NK-92 treated with Interleukin-12 subunit alpha and Interleukin-12 subunit beta, amount 100 ng/mL, for 24 hours (cell line): ENCODE measurements at regions not wholly inside any gene's neighbourhood (a gene's known extent, or its start where the extent isn't known, plus 50 kb on each side); places are given as distances from the start of the nearest gene placed in this dataset.

ENCODE experiments used
- DNase-seq: peaks from one replicate; lab custom pipeline; 2025; lab: John Stamatoyannopoulos, UW

GRCh38 chr6:1118287-1118647, 193.6 kb upstream of the FOXQ1 start:
- DNase-seq: no peak

- DNase-seq: no peak
Measured at GRCh38 chr6:1117530-1118286, 194.2 kb upstream of the FOXQ1 start.

- no peak for DNase-seq
Measured at GRCh38 chr6:1116149-1116548, 195.7 kb upstream of the FOXQ1 start.

GRCh38 chr6:1113916-1114540, 197.9 kb upstream of the FOXQ1 start:
- no peak for DNase-seq

- no peak for DNase-seq
Measured at GRCh38 chr6:1111361-1111760, 200.5 kb upstream of the FOXQ1 start.

- no peak for DNase-seq
Measured at GRCh38 chr6:1110941-1111349, 201.0 kb upstream of the FOXQ1 start.

- no peak for DNase-seq
Measured at GRCh38 chr6:1110164-1110563, 201.7 kb upstream of the FOXQ1 start.

- DNase-seq: no peak
Measured at GRCh38 chr6:1109134-1109533, 202.8 kb upstream of the FOXQ1 start.

- DNase-seq: no peak
Measured at GRCh38 chr6:1108198-1108597, 203.7 kb upstream of the FOXQ1 start.

GRCh38 chr6:1107578-1107977, 204.3 kb upstream of the FOXQ1 start:
- no peak for DNase-seq

GRCh38 chr6:1105833-1106400, 206.0 kb upstream of the FOXQ1 start:
- DNase-seq: no peak

GRCh38 chr6:1104988-1105670, 206.8 kb upstream of the FOXQ1 start:
- DNase-seq: no peak

GRCh38 chr6:1103945-1104623, 207.8 kb upstream of the FOXQ1 start:
- DNase-seq: no peak

- DNase-seq: no peak
Measured at GRCh38 chr6:1103021-1103420, 208.9 kb upstream of the FOXQ1 start.

- DNase-seq: no peak
Measured at GRCh38 chr6:1100269-1100668, 211.6 kb upstream of the FOXQ1 start.

GRCh38 chr6:1099264-1099663, 212.6 kb upstream of the FOXQ1 start:
- DNase-seq: no peak

- DNase-seq: no peak
Measured at GRCh38 chr6:1096967-1097765, 214.7 kb upstream of the FOXQ1 start.

- no peak for DNase-seq
Measured at GRCh38 chr6:1094306-1094705, 217.6 kb upstream of the FOXQ1 start.

GRCh38 chr6:1091900-1092299, 220.0 kb upstream of the FOXQ1 start:
- DNase-seq: no peak

GRCh38 chr6:1089859-1090258, 222.0 kb upstream of the FOXQ1 start:
- DNase-seq: no peak

GRCh38 chr6:1088492-1089001, 223.4 kb upstream of the FOXQ1 start:
- no peak for DNase-seq
